Fibroblast of pulmonary artery (primary cell): ENCODE measurements at regions not wholly inside any gene's neighbourhood (a gene's known extent, or its start where the extent isn't known, plus 50 kb on each side); places are given as distances from the start of the nearest gene placed in this dataset.

Experiments
- DNase-seq: peaks from one replicate; pipeline ENCODE4 v3.0.0-alpha.2; 2010; ENCODE audit warnings: low read depth
- H3K4me3 ChIP-seq: replicated peaks from 2 replicates; pipeline ENCODE4 v1.5.1; 2011; ENCODE audit warnings: low read depth, mild to moderate bottlenecking, control low read depth, low read length, moderate library complexity
- TF ChIP-seq, protein P1 (sequence below): IDR thresholded peaks from 2 replicates; pipeline ENCODE4 v1.5.1; 2011; ENCODE audit warnings: mild to moderate bottlenecking, control low read depth, low read length, inconsistent platforms; ENCODE audit errors: missing control alignments

DNA sequence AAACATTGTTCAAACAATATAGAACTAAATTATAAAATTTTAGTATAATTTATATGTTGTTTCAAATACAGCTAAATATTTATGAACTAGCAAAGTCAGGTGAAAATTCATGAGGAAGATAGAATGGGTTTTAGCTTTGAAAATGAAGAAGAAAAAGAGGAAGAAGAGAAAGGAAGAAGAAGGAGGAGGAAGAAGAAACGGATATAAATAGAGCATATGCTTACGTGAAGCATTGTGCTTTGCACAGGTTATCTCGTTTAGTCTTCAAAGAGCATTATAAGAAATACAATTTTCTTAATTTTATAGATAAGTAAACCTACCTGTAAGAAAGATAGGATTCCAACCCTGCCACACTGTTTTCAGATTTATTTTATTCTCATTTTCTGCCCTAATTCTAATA, 620.6 kb upstream of the DAB2 start:
- DNase-seq = no peak
- no peak overlapping the region for H3K4me3 ChIP-seq
- TF ChIP-seq, protein P1, sequence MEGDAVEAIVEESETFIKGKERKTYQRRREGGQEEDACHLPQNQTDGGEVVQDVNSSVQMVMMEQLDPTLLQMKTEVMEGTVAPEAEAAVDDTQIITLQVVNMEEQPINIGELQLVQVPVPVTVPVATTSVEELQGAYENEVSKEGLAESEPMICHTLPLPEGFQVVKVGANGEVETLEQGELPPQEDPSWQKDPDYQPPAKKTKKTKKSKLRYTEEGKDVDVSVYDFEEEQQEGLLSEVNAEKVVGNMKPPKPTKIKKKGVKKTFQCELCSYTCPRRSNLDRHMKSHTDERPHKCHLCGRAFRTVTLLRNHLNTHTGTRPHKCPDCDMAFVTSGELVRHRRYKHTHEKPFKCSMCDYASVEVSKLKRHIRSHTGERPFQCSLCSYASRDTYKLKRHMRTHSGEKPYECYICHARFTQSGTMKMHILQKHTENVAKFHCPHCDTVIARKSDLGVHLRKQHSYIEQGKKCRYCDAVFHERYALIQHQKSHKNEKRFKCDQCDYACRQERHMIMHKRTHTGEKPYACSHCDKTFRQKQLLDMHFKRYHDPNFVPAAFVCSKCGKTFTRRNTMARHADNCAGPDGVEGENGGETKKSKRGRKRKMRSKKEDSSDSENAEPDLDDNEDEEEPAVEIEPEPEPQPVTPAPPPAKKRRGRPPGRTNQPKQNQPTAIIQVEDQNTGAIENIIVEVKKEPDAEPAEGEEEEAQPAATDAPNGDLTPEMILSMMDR = no peak

DNA sequence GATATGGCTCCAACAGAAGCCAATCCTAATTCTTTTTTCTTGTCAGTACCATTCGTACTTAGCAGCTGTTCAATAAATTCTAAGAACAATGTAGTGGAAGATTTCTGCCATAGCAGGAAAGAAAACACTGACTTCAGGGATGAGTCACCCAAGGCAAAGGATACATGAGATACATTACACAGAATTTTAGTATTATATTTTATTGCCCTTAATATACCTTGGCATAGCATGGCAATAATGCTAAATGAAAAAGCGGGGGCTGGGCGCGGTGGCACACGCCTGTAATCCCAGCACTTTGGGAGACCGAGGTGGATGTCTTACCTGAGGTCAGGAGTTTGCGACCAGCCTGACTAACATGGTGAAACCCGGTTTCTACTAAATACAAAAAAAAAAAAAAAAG, 619.1 kb upstream of the DAB2 start:
- DNase-seq = no peak
- TF ChIP-seq, protein P1 = no peak
- H3K4me3 ChIP-seq = no peak overlapping the region

DNA sequence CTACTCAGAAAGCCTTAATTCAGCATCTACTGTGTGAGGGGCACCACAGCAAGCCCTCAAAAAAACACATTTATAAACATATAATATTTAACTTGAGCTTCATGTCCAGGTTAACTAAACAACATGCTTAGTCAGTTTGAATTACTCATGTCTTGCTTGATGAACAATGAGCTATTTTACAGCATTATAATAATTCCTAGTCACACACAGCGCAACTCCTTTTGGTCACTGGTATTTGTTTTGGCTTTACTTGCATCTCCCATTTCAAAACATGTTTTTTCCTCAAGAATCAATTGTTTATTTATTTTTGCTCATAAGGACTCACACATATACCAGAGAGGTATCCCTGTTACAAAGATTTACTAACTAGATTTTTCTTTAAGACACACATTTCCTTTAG, 616.7 kb upstream of the DAB2 start:
- DNase-seq = no peak
- TF ChIP-seq, protein P1 = no peak
- H3K4me3 ChIP-seq = no peak overlapping the region

DNA sequence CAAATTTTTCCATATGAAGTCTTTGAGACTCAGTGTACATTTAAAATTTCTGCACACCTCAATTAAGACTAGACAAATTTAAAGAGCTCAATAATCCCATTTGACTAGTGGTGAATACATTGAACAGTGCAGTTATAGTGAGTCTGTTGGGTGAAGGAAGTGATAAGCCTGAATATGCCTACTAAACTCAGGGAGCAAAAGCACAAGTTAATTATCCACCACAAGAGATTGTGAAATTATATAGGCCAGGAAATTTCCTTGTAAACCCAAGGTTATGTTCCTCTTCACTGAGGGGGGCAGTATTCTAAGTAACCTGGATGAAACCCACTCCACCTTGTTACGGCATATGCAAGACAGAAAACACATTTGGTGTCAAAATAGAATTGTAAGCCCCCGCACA, 612.9 kb upstream of the DAB2 start:
- DNase-seq = no peak

DNA sequence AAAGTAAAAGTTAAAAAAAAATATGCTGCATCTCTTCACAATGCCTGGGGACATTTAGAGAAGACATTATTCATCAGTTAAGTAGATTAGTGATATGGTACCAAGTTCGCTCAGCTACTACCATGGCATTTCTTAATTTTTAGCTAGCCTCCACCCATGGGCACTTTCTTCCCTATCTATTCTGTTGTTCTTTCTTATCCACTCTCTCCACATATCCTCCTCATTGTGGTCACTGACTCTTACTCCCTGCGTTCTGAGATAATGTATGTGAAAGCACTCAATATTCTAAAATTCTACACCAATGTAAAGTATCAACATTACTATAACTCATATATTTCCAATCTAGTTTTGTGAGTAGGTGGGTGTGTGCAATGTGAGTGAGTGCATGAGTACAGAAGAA, 609.7 kb upstream of the DAB2 start:
- TF ChIP-seq, protein P1 = no peak
- H3K4me3 ChIP-seq = no peak overlapping the region
- DNase-seq = no peak

More for the DNA sequence above, 612.9 kb upstream of the DAB2 start:
- no peak overlapping the region for H3K4me3 ChIP-seq
- TF ChIP-seq, protein P1 = no peak

DNA sequence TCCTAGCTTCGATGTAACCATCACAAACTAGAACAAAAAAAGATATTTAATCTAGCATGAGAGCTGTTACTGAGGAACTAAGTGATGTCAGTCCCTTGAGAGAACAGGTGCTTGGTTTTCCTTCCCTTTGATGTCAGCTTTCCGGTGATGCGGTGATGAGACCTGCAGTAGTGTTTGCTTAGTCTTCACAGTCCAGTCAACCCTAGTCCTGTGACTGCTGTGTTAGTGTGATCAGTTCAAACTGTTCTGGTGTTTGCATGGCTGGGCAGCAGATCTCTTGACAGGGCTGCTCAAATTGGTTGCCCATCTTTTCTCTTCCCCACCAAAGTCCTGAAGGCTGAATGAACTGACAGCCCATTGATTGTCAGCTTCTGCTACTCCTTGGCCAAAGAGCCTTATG, 608.6 kb upstream of the DAB2 start:
- TF ChIP-seq, protein P1 = no peak
- H3K4me3 ChIP-seq = no peak overlapping the region
- no peak for DNase-seq

DNA sequence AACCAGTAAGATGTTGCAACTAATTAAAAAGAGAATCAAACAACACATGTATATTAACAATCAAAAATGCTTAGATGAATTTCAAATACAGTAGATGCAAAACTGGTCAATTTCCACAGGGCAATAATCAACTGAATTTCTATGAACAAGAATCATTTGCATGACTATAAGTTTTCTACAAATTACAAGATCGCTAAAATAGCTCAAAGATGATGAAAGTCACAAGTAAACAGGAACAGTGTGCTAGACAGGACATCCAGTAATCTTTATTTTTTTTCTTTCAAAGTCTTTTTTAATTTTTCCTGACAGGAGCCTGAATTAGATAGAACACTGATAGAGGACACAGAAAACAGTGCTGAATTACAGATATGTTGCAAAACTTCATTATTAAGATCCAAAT, 608.2 kb upstream of the DAB2 start:
- no peak overlapping the region for H3K4me3 ChIP-seq
- TF ChIP-seq, protein P1 = no peak
- no peak for DNase-seq
